Lower leg skin (tissue), 4 donors: ENCODE measurements at regions not wholly inside any gene's neighbourhood (a gene's known extent, or its start where the extent isn't known, plus 50 kb on each side); places are given as distances from the start of the nearest gene placed in this dataset.

ENCODE experiments used
- DNase-seq, 2 donors: peaks; one replicate each; pipeline ENCODE4 v3.0.0-alpha.2; 2019; ENCODE audit warnings: low spot score in 2 of 2
- H3K4me3 ChIP-seq: fragments of 200-600 bp; sonication (generic); 2 replicates; pipeline ENCODE4 v1.5.1; 2017; ENCODE audit warnings: mild to moderate bottlenecking, low read depth; ENCODE audit not compliant: poor library complexity, severe bottlenecking
- POLR2A ChIP-seq, 2 donors: fragments of 450-650 bp; IDR thresholded peaks; one replicate each; pipeline ENCODE4 v1.6.1; 2016 to 2017; ENCODE audit warnings: antibody characterized with exemption in 2 of 2, mild to moderate bottlenecking in 1 of 2, moderate library complexity in 1 of 2
- WGBS, 2 donors: methylation state at CpG; one replicate each; pipeline ENCODE4 v1.1.5; 2018; 5-methylcytosine and 5-hydroxymethylcytosine counted together
- intact Hi-C: fragments of 100-400 bp; cut with DNase I; formaldehyde crosslinking; loops from one replicate; pipeline ENCODE4 v1.15.0; 2023; ENCODE audit warnings: low total_unique reads
- TF ChIP-seq, protein P1 (sequence below), 3 donors: fragments of 450-650 bp; IDR thresholded peaks; one replicate each; pipeline ENCODE4 v1.5.1; 2016; ENCODE audit warnings: antibody characterized with exemption in 3 of 3, mild to moderate bottlenecking in 3 of 3, moderate library complexity in 2 of 3

DNA sequence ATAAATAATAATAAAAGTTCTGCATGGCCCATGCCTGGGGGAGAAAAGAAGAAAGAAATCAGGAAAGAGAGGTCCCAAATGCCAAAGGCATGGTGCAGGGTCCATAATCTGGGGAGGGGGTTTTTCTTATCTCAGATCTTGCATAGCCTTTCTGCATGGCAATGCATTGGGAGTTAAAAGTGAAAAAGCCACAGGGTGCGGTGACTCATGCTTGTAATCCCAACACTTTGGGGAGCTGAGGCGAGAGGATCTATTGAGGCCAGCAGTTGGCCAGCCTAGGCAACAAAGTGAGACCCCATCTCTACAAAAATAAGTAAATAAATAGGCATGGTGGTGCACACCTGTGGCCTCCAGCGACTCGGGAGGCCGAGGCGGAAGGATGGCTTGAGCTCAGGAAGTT lies 76.8 kb upstream of the GATA2 start:
- intact Hi-C loops = loop anchor here (5.0 kb wide), 1 partner anchor 1448 kb away; no protein-coding TSS in a partner anchor
- TF ChIP-seq, protein P1, sequence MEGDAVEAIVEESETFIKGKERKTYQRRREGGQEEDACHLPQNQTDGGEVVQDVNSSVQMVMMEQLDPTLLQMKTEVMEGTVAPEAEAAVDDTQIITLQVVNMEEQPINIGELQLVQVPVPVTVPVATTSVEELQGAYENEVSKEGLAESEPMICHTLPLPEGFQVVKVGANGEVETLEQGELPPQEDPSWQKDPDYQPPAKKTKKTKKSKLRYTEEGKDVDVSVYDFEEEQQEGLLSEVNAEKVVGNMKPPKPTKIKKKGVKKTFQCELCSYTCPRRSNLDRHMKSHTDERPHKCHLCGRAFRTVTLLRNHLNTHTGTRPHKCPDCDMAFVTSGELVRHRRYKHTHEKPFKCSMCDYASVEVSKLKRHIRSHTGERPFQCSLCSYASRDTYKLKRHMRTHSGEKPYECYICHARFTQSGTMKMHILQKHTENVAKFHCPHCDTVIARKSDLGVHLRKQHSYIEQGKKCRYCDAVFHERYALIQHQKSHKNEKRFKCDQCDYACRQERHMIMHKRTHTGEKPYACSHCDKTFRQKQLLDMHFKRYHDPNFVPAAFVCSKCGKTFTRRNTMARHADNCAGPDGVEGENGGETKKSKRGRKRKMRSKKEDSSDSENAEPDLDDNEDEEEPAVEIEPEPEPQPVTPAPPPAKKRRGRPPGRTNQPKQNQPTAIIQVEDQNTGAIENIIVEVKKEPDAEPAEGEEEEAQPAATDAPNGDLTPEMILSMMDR (IDR thresholded peaks at IDR 0.05) = no peak
- TF ChIP-seq POLR2A (IDR thresholded peaks at IDR 0.05) = no peak
- DNase-seq = no peak
- WGBS, 2 donors = 89 to 91% methylated on average over 6 of the region's 6 CpGs
- no peak overlapping the region for H3K4me3 ChIP-seq

DNA sequence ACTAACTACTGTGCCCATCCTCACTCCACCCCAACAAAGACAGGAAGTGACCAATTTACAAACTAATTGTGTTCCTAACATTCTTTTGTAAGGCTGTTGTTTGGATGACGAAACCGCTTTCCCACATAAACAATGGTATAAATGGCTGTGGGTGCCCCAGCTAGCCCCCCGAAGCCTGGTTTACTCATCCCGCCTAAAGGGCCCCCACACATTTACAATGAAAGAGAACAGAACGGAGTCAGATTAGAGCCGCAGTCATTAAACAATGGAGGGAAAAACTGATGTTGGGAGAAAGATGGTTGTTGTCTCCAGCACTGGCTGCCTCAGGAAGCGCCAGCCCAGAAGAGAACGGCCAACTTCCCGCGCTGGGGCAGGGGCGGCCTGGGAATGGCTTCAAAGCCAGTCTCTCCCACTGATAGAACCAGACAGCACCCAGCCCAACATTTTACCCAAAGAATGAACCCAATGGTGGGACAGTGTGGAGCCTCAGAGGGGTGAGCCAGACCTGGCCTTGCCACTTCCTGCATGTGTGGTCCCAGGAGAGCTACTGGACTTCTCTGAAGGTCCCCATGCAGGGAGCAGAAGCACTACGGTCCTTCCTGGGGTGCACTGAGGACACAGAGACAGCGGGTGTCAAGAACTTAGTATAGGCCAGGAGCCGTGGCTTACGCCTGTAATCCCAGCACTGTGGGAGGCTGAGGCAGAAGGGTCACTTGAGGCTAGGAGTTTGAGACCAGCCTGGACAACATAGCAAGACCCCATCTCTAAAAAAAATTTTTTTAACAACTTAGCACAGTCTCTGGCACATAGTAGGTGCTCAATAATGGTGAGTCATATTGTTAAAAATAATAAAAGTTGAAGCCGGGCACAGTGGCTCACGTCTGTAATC lies 75.8 kb upstream of the GATA2 start:
- H3K4me3 ChIP-seq = no peak overlapping the region
- WGBS, 2 donors = 76 to 82% methylated on average over 17 of the region's 17 CpGs
- intact Hi-C loops = no loop called here
- TF ChIP-seq, protein P1 (IDR thresholded peaks at IDR 0.05) = no peak
- TF ChIP-seq POLR2A (IDR thresholded peaks at IDR 0.05) = no peak
- no peak for DNase-seq

DNA sequence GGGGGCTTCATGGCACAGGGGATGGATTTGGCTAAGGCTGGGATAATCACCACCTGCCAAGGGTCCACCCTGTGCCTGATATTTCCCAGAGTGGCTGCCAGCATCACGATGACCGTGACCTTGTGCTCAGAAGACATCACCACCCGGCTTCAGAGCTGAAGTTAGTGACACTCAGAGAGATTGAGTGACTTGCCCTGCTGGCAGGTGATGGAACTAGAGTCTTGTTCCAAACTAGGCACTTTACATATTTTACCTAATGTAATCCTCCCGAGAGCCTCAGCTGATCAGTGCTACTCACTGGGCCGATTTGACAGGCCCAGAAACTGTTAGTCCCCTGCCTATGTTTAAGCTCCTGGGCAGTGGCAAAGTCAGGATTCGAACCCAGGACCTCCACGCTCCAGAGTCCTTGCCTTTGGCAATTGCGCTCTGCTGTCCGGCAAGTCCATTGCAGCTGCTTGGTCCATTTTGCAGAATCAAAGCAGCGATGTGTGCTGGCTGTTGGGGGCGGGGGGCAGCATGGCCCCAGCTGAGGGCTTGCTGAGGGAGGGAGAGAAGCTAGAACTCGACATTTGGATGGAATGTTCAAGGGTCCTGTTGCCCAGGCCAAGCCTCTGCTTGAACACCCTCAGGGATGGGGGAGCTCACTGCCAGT lies 74.8 kb upstream of the GATA2 start:
- TF ChIP-seq, protein P1 (IDR thresholded peaks at IDR 0.05) = no peak
- no peak for TF ChIP-seq POLR2A (IDR thresholded peaks at IDR 0.05)
- intact Hi-C loops = no loop called here
- 83% methylated on average over 12 of the region's 12 CpGs for WGBS, 2 donors
- no peak overlapping the region for H3K4me3 ChIP-seq
- no peak for DNase-seq

DNA sequence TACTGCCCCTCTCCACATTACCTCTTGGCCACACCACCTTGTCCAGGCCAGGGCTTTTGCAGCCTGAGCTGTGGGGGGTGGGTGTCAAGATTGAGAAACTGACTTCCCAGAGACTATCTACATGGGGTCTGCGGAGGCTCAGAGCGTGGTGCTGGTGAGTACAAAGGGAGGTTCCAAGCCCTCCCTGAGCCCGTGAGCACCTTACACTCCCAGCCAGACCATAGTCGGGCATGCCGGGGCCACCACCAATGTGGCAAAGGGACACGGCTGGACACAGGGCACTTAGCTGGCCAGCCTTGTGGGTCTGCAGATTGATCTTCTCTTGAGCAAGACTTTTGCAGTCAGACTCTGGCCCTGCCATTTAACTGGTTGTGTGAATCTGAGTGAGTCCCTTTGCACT lies 74.1 kb upstream of the GATA2 start:
- DNase-seq = no peak
- WGBS, 2 donors = 99 to 100% methylated on average over 6 of the region's 6 CpGs
- no peak for TF ChIP-seq POLR2A (IDR thresholded peaks at IDR 0.05)
- TF ChIP-seq, protein P1 (IDR thresholded peaks at IDR 0.05) = no peak
- H3K4me3 ChIP-seq = no peak overlapping the region
- intact Hi-C loops = no loop called here

DNA sequence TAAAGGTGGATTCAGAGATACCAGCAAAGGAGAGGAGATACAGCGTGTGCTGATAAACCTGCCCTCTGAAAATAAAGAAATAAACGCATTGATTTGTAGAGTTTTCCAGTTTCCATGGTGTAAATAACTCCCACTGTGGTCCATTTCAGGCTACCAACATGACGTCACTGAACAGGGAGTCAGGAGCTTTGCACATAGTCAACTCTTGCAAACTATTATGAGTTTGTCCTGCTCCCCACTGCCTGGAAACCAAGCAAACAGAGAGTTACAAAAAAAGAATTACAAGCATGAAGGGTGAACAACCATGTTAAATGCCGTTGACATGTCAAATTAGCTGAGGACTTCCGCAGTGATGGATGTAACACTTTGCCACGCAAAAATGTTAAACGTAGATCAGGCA lies 70.4 kb upstream of the GATA2 start:
- DNase-seq = no peak
- intact Hi-C loops = no loop called here
- TF ChIP-seq, protein P1 (IDR thresholded peaks at IDR 0.05) = no peak
- TF ChIP-seq POLR2A (IDR thresholded peaks at IDR 0.05) = no peak
- no peak overlapping the region for H3K4me3 ChIP-seq
- WGBS, 2 donors = 64 to 72% methylated on average over 7 of the region's 7 CpGs
